Stimulated activated naive CD8-positive, alpha-beta T cell treated with anti-CD3 and anti-CD28 coated beads, Interleukin-15, Interleukin-2, amounts not matched to agents 100 ng/mL and 50 ng/mL, for 24 hours (primary cell): ENCODE measurements at regions not wholly inside any gene's neighbourhood (a gene's known extent, or its start where the extent isn't known, plus 50 kb on each side); places are given as distances from the start of the nearest gene placed in this dataset.

Experiments used
- H3K27ac Mint-ChIP-seq: one replicate; pipeline ENCODE4 v1.8.0; 2021; ENCODE audit warnings: mild to moderate bottlenecking, mixed read lengths
- H3K27me3 Mint-ChIP-seq: one replicate; pipeline ENCODE4 v1.8.0; 2021; ENCODE audit warnings: mixed read lengths
- H3K36me3 Mint-ChIP-seq: one replicate; pipeline ENCODE4 v1.8.0; 2021; ENCODE audit warnings: low read depth, mixed read lengths
- H3K4me1 Mint-ChIP-seq: one replicate; pipeline ENCODE4 v1.8.0; 2021; ENCODE audit warnings: low read depth, mixed read lengths
- H3K4me3 Mint-ChIP-seq: one replicate; pipeline ENCODE4 v1.8.0; 2021; ENCODE audit warnings: mild to moderate bottlenecking, mixed read lengths
- H3K9me3 Mint-ChIP-seq: one replicate; pipeline ENCODE4 v1.8.0; 2021; ENCODE audit warnings: mixed read lengths

GRCh38 chr20:52552181-52552872, 360.7 kb upstream of the ZFP64 start:
- no peaks in the 10 kb centered on the region for H3K27me3 Mint-ChIP-seq
- H3K4me1 Mint-ChIP-seq, result no peaks in the 10 kb centered on the region
- no peak overlapping the region for H3K4me3 Mint-ChIP-seq
- no peak overlapping the region for H3K27ac Mint-ChIP-seq
- H3K36me3 Mint-ChIP-seq, result no peaks in the 10 kb centered on the region
- H3K9me3 Mint-ChIP-seq, result peaks cover 6% of the 10 kb centered on the region

DNA sequence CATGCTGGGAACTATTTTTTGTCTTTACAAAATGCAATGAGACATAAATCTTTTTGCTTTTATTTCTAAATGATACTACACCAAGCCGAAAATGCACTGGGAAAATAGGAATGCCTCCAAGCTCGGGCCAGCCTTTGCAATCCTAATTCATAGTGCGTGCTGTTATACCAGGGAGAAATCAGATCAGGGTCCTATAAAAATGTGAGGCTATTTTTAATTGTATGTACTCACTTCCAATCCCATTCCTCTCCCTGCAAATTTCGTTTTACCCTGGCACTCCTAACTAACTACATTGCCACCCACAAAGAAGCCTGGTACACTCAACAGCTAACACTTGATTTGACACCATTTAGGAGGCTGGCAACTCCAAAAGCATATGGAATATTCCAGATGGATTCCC, 350.6 kb upstream of the ZFP64 start:
- Mint-ChIP-seq H3K36me3 (no peaks in the 10 kb centered on the region), H3K27ac (no peak overlapping the region), H3K4me1 (no peaks in the 10 kb centered on the region), H3K27me3 (no peaks in the 10 kb centered on the region), H3K4me3 (no peak overlapping the region), H3K9me3 (no peaks in the 10 kb centered on the region)

DNA sequence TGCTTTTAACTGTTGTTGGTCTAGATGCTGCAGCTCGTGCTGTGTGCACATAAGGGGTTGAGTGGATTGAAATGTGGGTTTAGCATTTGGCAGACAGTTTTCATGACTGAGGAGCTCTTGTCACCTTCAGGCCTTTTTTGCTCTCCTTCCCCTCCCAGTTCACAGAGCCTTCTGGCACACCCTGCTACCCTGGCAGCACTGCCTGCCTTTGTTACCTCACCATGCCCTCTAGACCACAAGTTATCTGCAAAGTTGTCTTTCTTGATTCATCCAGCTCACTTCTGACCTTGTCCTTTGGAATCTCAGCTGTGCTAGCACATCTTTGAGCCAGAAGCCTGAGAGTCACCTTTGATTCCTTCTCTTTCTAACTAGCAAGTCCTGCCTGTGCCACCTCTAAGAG, 348.9 kb upstream of the ZFP64 start:
- Mint-ChIP-seq H3K4me3 (no peak overlapping the region), H3K9me3 (no peaks in the 10 kb centered on the region), H3K4me1 (no peaks in the 10 kb centered on the region), H3K27me3 (no peaks in the 10 kb centered on the region), H3K27ac (no peak overlapping the region), H3K36me3 (no peaks in the 10 kb centered on the region)

DNA sequence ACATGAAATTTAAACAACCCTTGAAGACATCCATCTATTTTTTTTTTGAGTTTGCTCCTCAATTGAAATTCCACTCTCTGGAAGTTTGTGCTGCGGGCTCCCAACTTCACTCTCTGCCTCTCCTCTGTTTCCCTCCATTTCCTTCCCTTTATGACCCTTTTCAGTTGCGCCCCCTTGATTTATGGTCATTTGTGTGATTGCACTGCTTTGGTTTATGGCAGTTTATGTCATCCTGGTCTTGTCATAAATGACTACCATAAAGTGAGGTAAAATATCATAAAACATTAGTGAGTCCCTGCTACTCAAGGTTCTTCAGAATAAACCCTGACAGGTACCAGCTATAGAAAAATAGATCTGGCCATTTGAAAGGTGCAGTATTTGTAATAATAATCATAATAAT, 348.3 kb upstream of the ZFP64 start:
- H3K27me3 Mint-ChIP-seq, result no peaks in the 10 kb centered on the region
- H3K9me3 Mint-ChIP-seq, result no peaks in the 10 kb centered on the region
- no peak overlapping the region for H3K27ac Mint-ChIP-seq
- no peaks in the 10 kb centered on the region for H3K4me1 Mint-ChIP-seq
- H3K36me3 Mint-ChIP-seq, result no peaks in the 10 kb centered on the region
- H3K4me3 Mint-ChIP-seq, result no peak overlapping the region

DNA sequence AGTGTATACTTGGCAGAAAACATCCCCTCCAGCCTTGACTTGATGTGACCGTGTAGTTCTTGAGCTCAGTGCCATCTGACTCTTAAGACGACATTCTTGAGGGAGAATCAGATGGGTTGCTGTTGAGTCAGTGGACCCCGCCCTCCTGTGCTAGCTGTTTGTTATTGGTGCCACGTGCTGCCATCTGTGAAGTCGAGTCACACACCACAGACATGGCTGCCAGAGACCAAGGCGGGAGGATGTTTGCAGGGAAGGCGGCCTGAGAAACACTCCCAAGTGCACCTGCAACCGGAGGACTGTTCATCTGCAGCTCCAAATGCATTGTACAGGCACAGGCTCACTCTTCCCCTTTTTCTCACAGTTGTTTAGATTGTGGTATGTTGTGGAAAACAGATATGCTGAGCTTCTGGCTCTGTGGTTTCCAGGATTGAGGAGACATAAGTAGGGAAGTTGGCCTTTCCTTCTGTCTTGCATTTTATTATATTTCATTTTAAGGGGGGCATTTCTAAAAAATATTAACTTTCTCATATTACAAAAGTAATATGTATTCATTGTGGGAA, 345.3 kb upstream of the ZFP64 start:
- H3K4me1 Mint-ChIP-seq, result no peaks in the 10 kb centered on the region
- H3K4me3 Mint-ChIP-seq, result no peak overlapping the region
- no peaks in the 10 kb centered on the region for H3K36me3 Mint-ChIP-seq
- H3K9me3 Mint-ChIP-seq, result no peaks in the 10 kb centered on the region
- H3K27me3 Mint-ChIP-seq, result no peaks in the 10 kb centered on the region
- H3K27ac Mint-ChIP-seq, result no peak overlapping the region

- Mint-ChIP-seq H3K4me1 (no peaks in the 10 kb centered on the region), H3K9me3 (peaks cover 4% of the 10 kb centered on the region), H3K27ac (no peak overlapping the region), H3K36me3 (no peaks in the 10 kb centered on the region), H3K4me3 (no peak overlapping the region), H3K27me3 (no peaks in the 10 kb centered on the region)
Observed at GRCh38 chr20:52536040-52536439, 344.5 kb upstream of the ZFP64 start.

- Mint-ChIP-seq H3K36me3 (no peaks in the 10 kb centered on the region), H3K27ac (no peak overlapping the region), H3K27me3 (no peaks in the 10 kb centered on the region), H3K4me3 (no peak overlapping the region), H3K9me3 (peaks cover 4% of the 10 kb centered on the region), H3K4me1 (no peaks in the 10 kb centered on the region)
Observed at GRCh38 chr20:52534616-52535015, 343.0 kb upstream of the ZFP64 start.

- H3K27me3 Mint-ChIP-seq, result no peaks in the 10 kb centered on the region
Observed at GRCh38 chr20:52533401-52533800, 341.8 kb upstream of the ZFP64 start.

GRCh38 chr20:52532674-52533073, 341.1 kb upstream of the ZFP64 start:
- H3K27me3 Mint-ChIP-seq, result no peaks in the 10 kb centered on the region

More at GRCh38 chr20:52533401-52533800, 341.8 kb upstream of the ZFP64 start:
- no peaks in the 10 kb centered on the region for H3K36me3 Mint-ChIP-seq
- H3K9me3 Mint-ChIP-seq, result peaks cover 4% of the 10 kb centered on the region
- no peak overlapping the region for H3K27ac Mint-ChIP-seq
- H3K4me1 Mint-ChIP-seq, result no peaks in the 10 kb centered on the region
- H3K4me3 Mint-ChIP-seq, result no peak overlapping the region

GRCh38 chr20:52530571-52530970, 339.0 kb upstream of the ZFP64 start:
- no peak overlapping the region for H3K27ac Mint-ChIP-seq
- no peaks in the 10 kb centered on the region for H3K36me3 Mint-ChIP-seq
- H3K4me3 Mint-ChIP-seq, result no peak overlapping the region
- peaks cover 4% of the 10 kb centered on the region for H3K9me3 Mint-ChIP-seq
- H3K4me1 Mint-ChIP-seq, result no peaks in the 10 kb centered on the region
- H3K27me3 Mint-ChIP-seq, result no peaks in the 10 kb centered on the region

More at GRCh38 chr20:52532674-52533073, 341.1 kb upstream of the ZFP64 start:
- Mint-ChIP-seq H3K9me3 (peaks cover 4% of the 10 kb centered on the region), H3K4me3 (no peak overlapping the region), H3K27ac (no peak overlapping the region), H3K4me1 (no peaks in the 10 kb centered on the region), H3K36me3 (no peaks in the 10 kb centered on the region)

- no peaks in the 10 kb centered on the region for H3K4me1 Mint-ChIP-seq
- no peak overlapping the region for H3K27ac Mint-ChIP-seq
- no peaks in the 10 kb centered on the region for H3K36me3 Mint-ChIP-seq
- H3K9me3 Mint-ChIP-seq, result peaks cover 4% of the 10 kb centered on the region
- no peaks in the 10 kb centered on the region for H3K27me3 Mint-ChIP-seq
- no peak overlapping the region for H3K4me3 Mint-ChIP-seq
Observed at GRCh38 chr20:52529826-52530225, 338.2 kb upstream of the ZFP64 start.

DNA sequence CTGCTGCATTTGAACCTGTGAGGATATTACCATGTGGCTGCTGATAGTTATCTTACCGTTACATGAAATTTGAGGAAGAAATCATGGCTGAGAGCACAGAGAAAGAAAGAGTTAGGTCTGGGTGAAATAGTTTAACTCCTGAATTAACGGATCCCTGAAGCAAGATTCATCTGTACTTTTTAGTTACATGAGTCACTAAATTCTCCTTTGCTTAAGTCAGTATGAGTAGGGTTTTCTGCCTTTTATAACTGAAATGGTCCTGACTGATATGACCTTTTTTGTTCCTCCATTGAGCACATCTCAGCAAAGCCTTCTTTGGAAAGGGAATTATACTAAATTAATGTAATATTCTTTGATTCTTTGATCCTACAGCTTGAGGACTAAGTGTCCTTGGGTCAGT, 333.3 kb upstream of the ZFP64 start:
- Mint-ChIP-seq H3K9me3 (peaks cover 6% of the 10 kb centered on the region), H3K4me1 (no peaks in the 10 kb centered on the region), H3K36me3 (no peaks in the 10 kb centered on the region), H3K27ac (no peak overlapping the region), H3K27me3 (no peaks in the 10 kb centered on the region), H3K4me3 (no peak overlapping the region)

DNA sequence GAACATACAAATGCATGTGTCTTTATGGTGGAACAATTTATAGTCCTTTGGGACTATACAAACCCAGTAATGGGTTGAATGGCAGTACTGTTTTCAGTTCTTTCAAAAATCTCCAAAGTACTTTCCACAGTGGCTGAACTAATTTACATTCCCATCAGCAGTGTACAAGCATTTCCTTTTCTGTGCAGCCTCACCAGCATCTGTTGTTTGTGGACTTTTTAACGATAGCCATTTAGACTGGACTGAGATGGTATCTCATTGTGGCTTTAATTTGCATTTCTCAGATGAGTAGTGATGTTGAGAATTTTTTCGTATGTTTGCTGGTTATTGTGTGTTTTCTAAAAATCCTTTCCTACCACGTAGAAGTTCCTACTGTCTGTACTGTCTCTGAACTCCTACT, 327.2 kb upstream of the ZFP64 start:
- Mint-ChIP-seq H3K27ac (no peak overlapping the region), H3K9me3 (peaks cover 10% of the 10 kb centered on the region), H3K27me3 (no peaks in the 10 kb centered on the region), H3K4me3 (no peak overlapping the region), H3K4me1 (no peaks in the 10 kb centered on the region), H3K36me3 (no peaks in the 10 kb centered on the region)

DNA sequence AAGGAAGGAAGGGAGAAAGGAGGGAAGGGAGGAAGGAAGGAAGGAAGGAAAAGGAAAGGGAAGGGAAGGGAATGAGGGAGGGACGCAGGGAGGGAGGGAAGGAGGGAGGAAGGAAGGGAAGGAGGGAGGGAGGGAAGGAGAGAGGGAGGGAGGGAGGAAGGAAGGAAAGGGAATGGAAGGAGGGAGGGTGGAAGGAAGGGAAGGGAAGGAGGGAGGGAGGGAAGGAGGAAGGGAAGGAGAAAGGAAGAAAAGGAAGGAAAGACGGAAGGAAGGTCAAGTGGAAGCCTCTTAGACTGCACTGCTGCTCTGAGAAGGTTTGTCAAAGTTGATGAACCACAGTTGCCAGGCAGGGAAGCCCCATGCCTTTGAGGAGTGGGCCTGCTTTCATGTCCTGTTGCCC, 324.3 kb upstream of the ZFP64 start:
- no peak overlapping the region for H3K27ac Mint-ChIP-seq

GRCh38 chr20:52500157-52500556, 308.6 kb upstream of the ZFP64 start:
- Mint-ChIP-seq H3K9me3 (peaks cover 6% of the 10 kb centered on the region), H3K4me3 (no peak overlapping the region), H3K36me3 (no peaks in the 10 kb centered on the region), H3K27me3 (peaks cover 5% of the 10 kb centered on the region), H3K4me1 (no peaks in the 10 kb centered on the region), H3K27ac (no peak overlapping the region)

More for the DNA sequence above, 324.3 kb upstream of the ZFP64 start:
- no peaks in the 10 kb centered on the region for H3K36me3 Mint-ChIP-seq
- no peak overlapping the region for H3K4me3 Mint-ChIP-seq
- H3K4me1 Mint-ChIP-seq, result no peaks in the 10 kb centered on the region
- H3K27me3 Mint-ChIP-seq, result no peaks in the 10 kb centered on the region
- H3K9me3 Mint-ChIP-seq, result peaks cover 4% of the 10 kb centered on the region

- no peaks in the 10 kb centered on the region for H3K36me3 Mint-ChIP-seq
- peaks cover 13% of the 10 kb centered on the region for H3K27me3 Mint-ChIP-seq
- no peak overlapping the region for H3K4me3 Mint-ChIP-seq
- H3K4me1 Mint-ChIP-seq, result peaks cover 19% of the 10 kb centered on the region
- no peak overlapping the region for H3K27ac Mint-ChIP-seq
- H3K9me3 Mint-ChIP-seq, result no peaks in the 10 kb centered on the region
Observed at GRCh38 chr20:52497731-52498130, 306.2 kb upstream of the ZFP64 start.
